Left colon (tissue), 2 donors: ENCODE measurements at regions not wholly inside any gene's neighbourhood (a gene's known extent, or its start where the extent isn't known, plus 50 kb on each side); places are given as distances from the start of the nearest gene placed in this dataset.
A peak's percentile ranks its signal among the peaks of the same experiment; 100 is the strongest.

ENCODE experiments used
- ATAC-seq: fragments of 200-7000 bp; cut with Tn5 transposase; one replicate; pipeline ENCODE4 v1.9.1; 2020; ENCODE audit warnings: mild to moderate bottlenecking, moderate library complexity
- DNase-seq, 2 donors: peaks; one replicate each; pipeline ENCODE4 v3.0.0-alpha.2; 2020
- intact Hi-C, 2 donors: fragments of 100-400 bp; cut with DNase I in 1 of 2; cut with micrococcal nuclease in 1 of 2; formaldehyde crosslinking; loops; one replicate each; pipeline versions ENCODE4 v1.11.2 to v1.14.0; 2022; cut with DNase I, micrococcal nuclease
- donor health status: DM: no; HTN: no; CAD: no.
- donor health status: DM: yes; HTN: yes; CAD: no.

- DNase-seq (no peak), ATAC-seq (no peak)
- intact Hi-C loops, result no loop called here
Measured at GRCh38 chr13:40118337-40118736, 462.9 kb downstream of the COG6 start.

- DNase-seq (no peak), ATAC-seq (no peak)
- intact Hi-C loops, result no loop called here
Measured at GRCh38 chr13:40119852-40120251, 464.4 kb downstream of the COG6 start.

GRCh38 chr13:40120288-40120687 is 464.8 kb downstream of the COG6 start:
- intact Hi-C loops, result no loop called here
- DNase-seq (no peak), ATAC-seq (no peak)

- intact Hi-C loops, result no loop called here
- no peak for DNase-seq
- no peak for ATAC-seq
Measured at GRCh38 chr13:40120781-40121180, 465.3 kb downstream of the COG6 start.

GRCh38 chr13:40121722-40122121 is 466.3 kb downstream of the COG6 start:
- intact Hi-C loops, result no loop called here
- DNase-seq, result no peak
- no peak for ATAC-seq

- intact Hi-C loops, result no loop called here
- no peak for DNase-seq
- ATAC-seq, result no peak
Measured at GRCh38 chr13:40123962-40124632, 468.6 kb downstream of the COG6 start.

GRCh38 chr13:40124633-40125015 is 469.2 kb downstream of the COG6 start:
- intact Hi-C loops, result no loop called here
- no peak for DNase-seq
- no peak for ATAC-seq

- DNase-seq (no peak), ATAC-seq (no peak)
- intact Hi-C loops, result no loop called here
Measured at GRCh38 chr13:40125336-40125735, 469.9 kb downstream of the COG6 start.

GRCh38 chr13:40126306-40127085 is 471.0 kb downstream of the COG6 start:
- DNase-seq, result no peak

GRCh38 chr13:40127476-40127875 is 472.0 kb downstream of the COG6 start:
- ATAC-seq (no peak), DNase-seq (no peak)
- intact Hi-C loops, result no loop called here

More at GRCh38 chr13:40126306-40127085, 471.0 kb downstream of the COG6 start:
- intact Hi-C loops, result no loop called here
- ATAC-seq, result no peak

GRCh38 chr13:40127925-40128324 is 472.5 kb downstream of the COG6 start:
- intact Hi-C loops, result no loop called here
- DNase-seq (no peak), ATAC-seq (no peak)

GRCh38 chr13:40129467-40129866 is 474.0 kb downstream of the COG6 start:
- intact Hi-C loops, result no loop called here
- ATAC-seq (no peak), DNase-seq (no peak)

- ATAC-seq (peak; percentile 79), DNase-seq (no peak)
- intact Hi-C loops, result no loop called here
Measured at GRCh38 chr13:40130871-40131636, 475.6 kb downstream of the COG6 start.

- ATAC-seq, result no peak
- intact Hi-C loops, result no loop called here
- no peak for DNase-seq
Measured at GRCh38 chr13:40132249-40132648, 476.8 kb downstream of the COG6 start.

- DNase-seq (no peak), ATAC-seq (no peak)
- intact Hi-C loops, result no loop called here
Measured at GRCh38 chr13:40136896-40137295, 481.4 kb downstream of the COG6 start.

GRCh38 chr13:40137400-40137799 is 481.9 kb downstream of the COG6 start:
- intact Hi-C loops, result no loop called here
- no peak for DNase-seq
- ATAC-seq, result no peak

GRCh38 chr13:40139896-40140520 is 484.5 kb downstream of the COG6 start:
- DNase-seq (no peak), ATAC-seq (no peak)
- intact Hi-C loops, result no loop called here

GRCh38 chr13:40141859-40142555 is 486.5 kb downstream of the COG6 start:
- intact Hi-C loops, result no loop called here
- DNase-seq (no peak), ATAC-seq (no peak)

GRCh38 chr13:40143106-40143505 is 487.6 kb downstream of the COG6 start:
- intact Hi-C loops, result no loop called here
- ATAC-seq (no peak), DNase-seq (no peak)
